Aorta (tissue), 5 donors: ENCODE measurements at regions not wholly inside any gene's neighbourhood (a gene's known extent, or its start where the extent isn't known, plus 50 kb on each side); places are given as distances from the start of the nearest gene placed in this dataset.

Source experiments
- ATAC-seq: fragments of 200-7000 bp; cut with Tn5 transposase; one replicate; pipeline ENCODE4 v1.9.1; 2022; ENCODE audit warnings: moderate library complexity; ENCODE audit not compliant: low FRiP score
- DNase-seq, 2 donors: peaks; one replicate each; pipeline ENCODE4 v3.0.0-alpha.2; 2020
- H3K27ac ChIP-seq, 2 donors: one replicate each; pipeline ENCODE4 v1.5.1; 2013; ENCODE audit warnings: low read length in 2 of 2, mild to moderate bottlenecking in 2 of 2, moderate library complexity in 2 of 2, control low read depth in 1 of 2, inconsistent platforms in 1 of 2, low read depth in 1 of 2
- H3K27me3 ChIP-seq, 2 donors: one replicate each; pipeline ENCODE4 v1.6.1; 2013; ENCODE audit warnings: control low read depth in 1 of 2, low read length in 1 of 2, mild to moderate bottlenecking in 1 of 2, moderate library complexity in 1 of 2; ENCODE audit not compliant: insufficient read depth in 2 of 2, control insufficient read depth in 1 of 2
- H3K36me3 ChIP-seq, 2 donors: one replicate each; pipeline ENCODE4 v1.6.1; 2013; ENCODE audit warnings: control low read depth in 1 of 2, low read length in 1 of 2, mild to moderate bottlenecking in 1 of 2; ENCODE audit not compliant: insufficient read depth in 2 of 2, control insufficient read depth in 1 of 2
- H3K4me1 ChIP-seq, 2 donors: one replicate each; pipeline ENCODE4 v1.6.1; 2013; ENCODE audit warnings: low read length in 2 of 2, control low read depth in 1 of 2, mild to moderate bottlenecking in 1 of 2, moderate library complexity in 1 of 2; ENCODE audit not compliant: insufficient read depth in 2 of 2, control insufficient read depth in 1 of 2
- H3K4me3 ChIP-seq, 2 donors: one replicate each; pipeline ENCODE4 v1.5.1; 2013; ENCODE audit warnings: low read length in 2 of 2, control low read depth in 1 of 2, mild to moderate bottlenecking in 1 of 2
- H3K9me3 ChIP-seq: one replicate; pipeline ENCODE4 v1.6.1; 2013; ENCODE audit warnings: mild to moderate bottlenecking, low read length; ENCODE audit not compliant: control insufficient read depth
- WGBS, 2 donors: extraction: QIAGEN DNeasy Blood & Tissue Kit; methylation state at CpG; one replicate each; pipeline ENCODE4 v1.1.7; 2013; 5-methylcytosine and 5-hydroxymethylcytosine counted together
- intact Hi-C, 2 donors: fragments of 100-400 bp; cut with DNase I; formaldehyde crosslinking; loops; one replicate each; pipeline versions ENCODE4 v1.14.2 to v1.15.0; 2022
- donor health status: healthy with polysubstance abuse.
- donor health status: Bipolar disorder and iron deficiency.
- donor health status: DM: no; HTN: no; CAD: no.
- donor health status: DM: no; HTN: no; CAD: no.
- donor health status: DM: yes; HTN: yes; CAD: no.

DNA sequence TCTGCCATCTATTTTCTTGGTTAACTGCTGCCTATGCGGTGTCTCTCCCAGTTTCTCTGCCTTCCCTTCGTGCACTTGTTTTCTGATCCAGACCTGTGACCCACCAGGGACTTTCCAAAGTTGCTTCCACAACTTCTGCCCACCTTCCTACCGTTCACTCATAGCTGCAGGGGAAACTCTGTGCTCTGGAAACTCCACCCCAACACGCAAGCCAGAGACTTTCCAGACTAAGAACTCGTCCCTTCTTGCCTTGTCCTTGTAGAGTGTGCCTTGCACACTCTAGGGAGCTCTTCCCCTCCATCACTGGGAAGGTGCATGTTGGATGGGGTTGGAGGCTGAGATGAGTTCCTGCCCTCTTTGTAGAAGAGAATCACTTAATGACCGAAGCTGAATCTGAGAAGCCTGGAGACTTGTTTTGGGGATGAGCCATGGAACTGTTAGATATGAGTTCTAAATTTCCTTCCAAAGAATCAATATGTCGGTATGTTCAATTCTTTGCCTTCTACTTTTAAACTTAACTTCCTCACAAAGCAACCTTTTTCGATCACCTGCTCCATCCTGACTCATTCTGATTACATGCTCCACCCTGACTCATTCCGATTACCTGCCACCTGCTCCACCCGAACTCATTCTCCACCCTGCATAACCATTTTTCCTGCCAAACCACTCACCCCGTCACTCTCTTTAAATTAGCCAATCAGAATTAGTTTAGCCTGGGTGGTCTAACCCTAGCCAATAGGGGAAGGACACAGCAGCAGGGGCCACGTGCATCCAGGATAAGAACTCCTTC, 82.1 kb upstream of the CAPRIN2 start:
- no peaks in the 10 kb centered on the region for H3K36me3 ChIP-seq
- DNase-seq: no peak
- intact Hi-C loops: no loop called here
- H3K4me3 ChIP-seq: no peak overlapping the region
- no peaks in the 10 kb centered on the region for H3K4me1 ChIP-seq
- no peak overlapping the region for H3K27ac ChIP-seq
- no peaks in the 10 kb centered on the region for H3K27me3 ChIP-seq
- no peak for ATAC-seq
- WGBS, 2 donors: 77 to 84% methylated on average over 12 of the region's 12 CpGs
- no peaks in the 10 kb centered on the region for H3K9me3 ChIP-seq

DNA sequence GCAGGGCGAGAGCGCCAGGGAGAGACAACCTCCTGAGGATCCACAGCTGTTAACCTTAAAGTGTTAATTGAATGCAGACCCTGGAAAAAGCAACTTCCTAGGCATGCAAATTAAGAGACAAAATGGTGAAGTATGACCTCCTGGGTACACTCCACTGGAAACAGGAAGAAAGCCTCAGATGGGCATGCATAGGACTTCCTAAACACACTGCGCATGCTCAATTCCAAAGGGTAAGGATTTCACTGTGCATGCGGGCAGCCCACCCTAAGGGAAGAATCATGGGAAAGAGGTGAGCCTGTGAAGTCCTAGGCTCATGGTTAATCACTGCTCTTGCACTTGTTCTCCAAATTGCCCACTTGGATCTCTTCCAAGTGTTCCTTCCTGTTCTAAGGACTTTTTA, 80.5 kb upstream of the CAPRIN2 start:
- Histone ChIP-seq H3K4me3 (no peak overlapping the region), H3K36me3 (no peaks in the 10 kb centered on the region), H3K27me3 (no peaks in the 10 kb centered on the region), H3K4me1 (no peaks in the 10 kb centered on the region), H3K27ac (no peak overlapping the region), H3K9me3 (no peaks in the 10 kb centered on the region)
- ATAC-seq (no peak), DNase-seq (no peak)
- intact Hi-C loops: no loop called here
- WGBS, 2 donors: 85 to 89% methylated on average over 4 of the region's 4 CpGs

DNA sequence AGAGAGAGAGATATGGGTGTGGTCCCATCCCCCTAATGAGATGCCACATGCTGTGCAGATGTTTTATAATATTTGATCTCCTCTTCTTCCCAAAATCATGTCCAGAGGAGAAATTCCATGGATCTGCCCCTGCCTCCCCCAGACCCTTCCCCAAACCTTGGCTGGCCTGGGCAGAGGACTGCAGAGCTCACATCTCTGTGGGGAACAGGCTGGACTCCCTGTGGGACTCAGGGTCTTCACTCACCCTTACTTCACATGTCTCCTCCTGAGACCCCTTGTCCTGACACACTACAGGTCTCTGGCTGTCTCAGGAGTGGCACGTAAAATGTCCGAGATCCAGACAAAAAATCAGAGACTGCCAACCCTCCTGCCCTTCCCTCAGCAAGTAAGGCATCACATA, 76.0 kb upstream of the CAPRIN2 start:
- DNase-seq (no peak), ATAC-seq (no peak)
- 86 to 93% methylated on average over 2 of the region's 2 CpGs for WGBS, 2 donors
- H3K27me3 ChIP-seq: no peaks in the 10 kb centered on the region
- H3K4me3 ChIP-seq: no peak overlapping the region
- intact Hi-C loops: no loop called here
- H3K4me1 ChIP-seq: no peaks in the 10 kb centered on the region
- no peaks in the 10 kb centered on the region for H3K9me3 ChIP-seq
- no peak overlapping the region for H3K27ac ChIP-seq
- H3K36me3 ChIP-seq: no peaks in the 10 kb centered on the region

DNA sequence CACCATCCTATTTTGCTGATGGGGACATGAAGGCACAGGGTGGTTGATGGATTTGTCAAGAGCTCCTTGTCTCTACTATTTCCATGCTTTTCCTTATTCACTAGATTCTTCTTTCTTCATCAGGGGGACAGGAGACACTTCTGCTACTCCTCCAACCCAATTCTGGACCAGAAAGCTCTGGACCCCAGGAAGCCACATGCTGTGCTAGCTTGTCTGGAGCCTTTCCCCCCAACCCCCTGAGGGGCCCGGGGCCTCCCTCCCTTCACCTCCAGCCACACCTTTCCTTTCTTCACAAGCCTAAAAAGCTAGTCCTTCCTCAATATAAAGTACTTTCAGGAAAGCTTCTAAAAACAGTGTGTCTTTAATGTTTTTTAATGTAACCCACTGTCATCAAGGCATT, 75.1 kb upstream of the CAPRIN2 start:
- Histone ChIP-seq H3K27ac (no peak overlapping the region), H3K9me3 (no peaks in the 10 kb centered on the region), H3K27me3 (no peaks in the 10 kb centered on the region), H3K4me1 (no peaks in the 10 kb centered on the region), H3K4me3 (no peak overlapping the region), H3K36me3 (no peaks in the 10 kb centered on the region)
- DNase-seq: no peak
- intact Hi-C loops: no loop called here
- WGBS, 2 donors: 79 to 100% methylated on average over 1 of the region's 1 CpG
- ATAC-seq: no peak

DNA sequence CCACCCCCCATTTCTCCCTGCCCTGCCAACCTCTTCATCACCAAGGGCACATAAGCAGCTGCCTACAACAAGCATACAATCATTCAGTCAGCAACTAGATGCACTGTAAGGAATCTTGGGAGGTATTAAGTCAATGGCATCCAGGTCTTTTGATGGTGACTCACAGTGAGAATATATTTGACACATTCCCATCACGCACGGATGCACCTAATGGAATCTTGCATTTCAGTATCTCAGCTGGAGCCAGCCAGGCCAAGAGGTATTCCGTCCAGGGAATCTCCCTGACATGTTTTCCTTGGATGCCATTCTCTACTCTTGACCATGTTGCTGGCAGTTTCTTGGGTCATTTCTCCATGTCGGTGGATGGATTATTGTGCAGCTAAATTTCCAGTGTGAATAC, 73.9 kb upstream of the CAPRIN2 start:
- Histone ChIP-seq H3K36me3 (no peaks in the 10 kb centered on the region), H3K9me3 (no peaks in the 10 kb centered on the region), H3K4me1 (no peaks in the 10 kb centered on the region), H3K27me3 (no peaks in the 10 kb centered on the region), H3K27ac (no peak overlapping the region), H3K4me3 (no peak overlapping the region)
- DNase-seq: no peak
- intact Hi-C loops: no loop called here
- 51 to 68% methylated on average over 4 of the region's 4 CpGs for WGBS, 2 donors
- no peak for ATAC-seq

DNA sequence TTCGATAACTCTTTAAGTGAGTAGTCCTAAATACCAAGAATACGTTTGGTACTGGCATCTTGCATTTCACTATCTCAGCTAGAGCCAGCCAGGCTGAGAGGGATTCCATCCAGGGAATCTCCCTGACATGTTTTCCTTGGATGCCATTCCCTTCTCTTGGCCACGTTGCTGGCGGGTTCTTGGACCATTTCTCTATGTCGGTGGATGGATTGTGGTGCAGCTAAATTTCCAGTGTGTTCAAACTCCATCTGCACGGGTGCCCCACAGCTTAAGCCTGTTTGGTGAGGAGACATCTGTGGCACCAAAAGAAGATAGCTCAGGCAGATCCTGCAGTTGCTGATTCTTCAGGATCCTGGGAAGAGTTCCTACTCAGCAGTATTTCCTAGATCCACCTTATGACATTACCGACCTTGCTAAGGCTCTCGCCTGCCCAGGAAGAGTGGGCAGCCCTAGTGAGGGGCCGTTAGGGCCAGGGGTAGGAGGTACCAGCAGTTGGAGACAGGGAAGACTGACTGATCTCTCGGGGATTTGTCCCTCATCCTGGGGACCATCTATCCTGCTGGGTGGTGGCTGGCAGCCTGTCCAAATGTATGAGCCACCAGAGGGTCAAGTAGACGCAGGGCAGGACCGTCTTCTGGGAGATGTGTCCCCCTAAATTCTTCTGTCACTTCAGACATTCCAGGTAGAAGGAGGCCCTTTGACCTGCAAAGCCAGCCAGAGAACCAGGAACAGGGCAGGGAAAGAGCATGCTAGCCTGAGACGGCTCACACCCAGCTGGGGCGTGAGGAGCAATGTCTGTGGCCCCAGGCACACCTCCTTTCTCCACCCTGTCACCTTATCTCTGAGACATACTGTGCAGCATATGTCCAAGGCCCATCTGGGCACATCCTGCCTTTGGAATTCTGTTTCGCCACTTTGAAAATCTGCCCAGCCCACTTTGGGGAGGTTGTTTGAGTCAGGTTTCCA, 72.6 kb upstream of the CAPRIN2 start:
- no peak overlapping the region for H3K4me3 ChIP-seq
- intact Hi-C loops: no loop called here

DNA sequence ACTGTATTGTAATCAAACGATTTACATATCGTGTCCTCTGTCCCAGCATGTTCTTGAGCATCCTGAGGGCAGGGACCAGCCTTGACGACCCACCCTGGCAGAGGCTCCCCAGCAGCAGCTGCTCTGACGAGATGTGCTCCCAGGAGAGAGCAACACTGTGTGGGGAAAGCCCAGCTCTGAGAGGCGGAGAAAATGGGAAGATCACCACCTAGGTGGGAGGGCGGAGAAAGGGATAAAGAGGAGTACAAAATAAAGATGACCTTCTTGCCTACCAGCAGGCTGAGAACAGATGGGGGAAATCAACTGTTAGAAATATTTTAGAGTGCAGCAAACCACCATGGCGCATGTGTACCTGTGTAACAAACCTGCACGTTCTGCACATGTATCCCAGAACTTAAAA, 71.5 kb upstream of the CAPRIN2 start:
- H3K9me3 ChIP-seq: no peaks in the 10 kb centered on the region
- H3K27me3 ChIP-seq: no peaks in the 10 kb centered on the region
- H3K27ac ChIP-seq: no peak overlapping the region
- intact Hi-C loops: no loop called here
- no peak overlapping the region for H3K4me3 ChIP-seq
- no peak for ATAC-seq
- WGBS, 2 donors: 93% methylated on average over 8 of the region's 8 CpGs
- H3K4me1 ChIP-seq: no peaks in the 10 kb centered on the region
- H3K36me3 ChIP-seq: no peaks in the 10 kb centered on the region
- DNase-seq: no peak

More for the DNA sequence above, 72.6 kb upstream of the CAPRIN2 start:
- ATAC-seq (no peak), DNase-seq (no peak)
- H3K9me3 ChIP-seq: no peaks in the 10 kb centered on the region
- H3K36me3 ChIP-seq: no peaks in the 10 kb centered on the region
- H3K27me3 ChIP-seq: no peaks in the 10 kb centered on the region
- H3K27ac ChIP-seq: no peak overlapping the region
- WGBS, 2 donors: 51 to 57% methylated on average over 15 of the region's 15 CpGs
- no peaks in the 10 kb centered on the region for H3K4me1 ChIP-seq

DNA sequence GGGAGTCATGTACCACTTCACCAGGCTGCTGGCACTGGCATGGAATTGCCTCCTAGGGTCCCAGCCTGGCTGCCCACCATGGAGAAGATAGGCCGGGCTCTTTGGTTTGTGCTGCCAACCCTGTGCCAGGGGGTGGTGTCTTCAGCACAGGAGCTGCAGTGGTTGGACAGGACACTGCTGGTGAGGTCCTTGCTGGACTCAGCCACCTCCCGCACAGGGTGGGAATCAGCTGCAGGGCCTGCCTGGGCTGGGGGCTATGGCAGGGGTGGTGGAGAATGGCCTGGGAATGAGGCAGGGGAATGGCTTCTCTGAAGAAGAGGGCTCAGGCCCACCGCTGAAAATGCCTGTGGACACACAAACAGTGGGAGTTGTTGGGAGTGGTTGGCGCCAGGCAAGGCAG, 70.6 kb upstream of the CAPRIN2 start:
- 73 to 86% methylated on average over 4 of the region's 4 CpGs for WGBS, 2 donors
- H3K27ac ChIP-seq: no peak overlapping the region
- ATAC-seq: no peak

More for the DNA sequence above, 70.6 kb upstream of the CAPRIN2 start:
- H3K9me3 ChIP-seq: no peaks in the 10 kb centered on the region
- no peak for DNase-seq
- H3K36me3 ChIP-seq: no peaks in the 10 kb centered on the region
- no peaks in the 10 kb centered on the region for H3K4me1 ChIP-seq
- intact Hi-C loops: no loop called here
- H3K4me3 ChIP-seq: no peak overlapping the region
- H3K27me3 ChIP-seq: no peaks in the 10 kb centered on the region
